GM21367 (cell line): ENCODE measurements at regions not wholly inside any gene's neighbourhood (a gene's known extent, or its start where the extent isn't known, plus 50 kb on each side); places are given as distances from the start of the nearest gene placed in this dataset.

Experiments
- ATAC-seq: cut with Tn5 transposase; IDR thresholded peaks from one replicate; pipeline ENCODE4 v1.9.1; 2021; ENCODE audit not compliant: unreplicated experiment

GRCh38 chr17:63369233-63369632 lies 76.9 kb downstream of the CYB561 start:
- no peak for ATAC-seq

GRCh38 chr17:63370696-63371095 lies 75.4 kb downstream of the CYB561 start:
- ATAC-seq, result no peak

- ATAC-seq, result no peak
These were observed 69.2 kb downstream of the CYB561 start for GRCh38 chr17:63376949-63377348.

- ATAC-seq, result no peak
These were observed 67.4 kb downstream of the CYB561 start for GRCh38 chr17:63378411-63379375.

- ATAC-seq, result no peak
These were observed 66.5 kb downstream of the CYB561 start for GRCh38 chr17:63379636-63380035.

- no peak for ATAC-seq
These were observed 64.9 kb downstream of the CYB561 start for GRCh38 chr17:63381101-63381729.

- ATAC-seq, result no peak
These were observed 64.0 kb downstream of the CYB561 start for GRCh38 chr17:63382136-63382535.
